Activated CD8-positive, alpha-beta T cell treated with anti-CD3 and anti-CD28 coated beads for 36 hours (primary cell): ENCODE measurements at regions not wholly inside any gene's neighbourhood (a gene's known extent, or its start where the extent isn't known, plus 50 kb on each side); places are given as distances from the start of the nearest gene placed in this dataset.
A peak's percentile ranks its signal among the peaks of the same experiment; 100 is the strongest.

Source experiments
- ATAC-seq: fragments of 200-7000 bp; cut with Tn5 transposase; one replicate; pipeline ENCODE4 v1.10.0; 2021; ENCODE audit warnings: mild to moderate bottlenecking, moderate library complexity
- CTCF ChIA-PET: fragments of 350-600 bp; sonication (Branson Sonifier 250); formaldehyde crosslinking; loops from one replicate; lab custom pipeline; 2021; ENCODE audit warnings: antibody characterized with exemption; lab: Charles Lee
- POLR2A ChIA-PET: fragments of 350-600 bp; sonication (Branson Sonifier 250); formaldehyde crosslinking; loops from one replicate; lab custom pipeline; 2021; ENCODE audit warnings: antibody characterized with exemption; lab: Charles Lee
- DNase-seq: peaks from one replicate; pipeline ENCODE4 v3.0.0-alpha.2; 2020
- H3K27ac Mint-ChIP-seq: one replicate; pipeline ENCODE4 v1.8.0; 2021; ENCODE audit warnings: mild to moderate bottlenecking, mixed read lengths
- H3K27me3 Mint-ChIP-seq: one replicate; pipeline ENCODE4 v1.8.0; 2021; ENCODE audit warnings: mixed read lengths
- H3K36me3 Mint-ChIP-seq: one replicate; pipeline ENCODE4 v1.8.0; 2021; ENCODE audit warnings: low read depth, mixed read lengths
- H3K4me1 Mint-ChIP-seq: one replicate; pipeline ENCODE4 v1.8.0; 2021; ENCODE audit warnings: low read depth, mixed read lengths
- H3K4me3 Mint-ChIP-seq: one replicate; pipeline ENCODE4 v1.8.0; 2021; ENCODE audit warnings: mild to moderate bottlenecking, moderate library complexity, mixed read lengths
- H3K9me3 Mint-ChIP-seq: one replicate; pipeline ENCODE4 v1.8.0; 2021; ENCODE audit warnings: mixed read lengths
- intact Hi-C: fragments of 100-400 bp; cut with micrococcal nuclease; formaldehyde crosslinking; loops from one replicate; pipeline ENCODE4 v1.10.0; 2022
- TF ChIP-seq, protein P1 (sequence below): fragments of 200-600 bp; IDR thresholded peaks from one replicate; pipeline ENCODE4 v1.8.0; 2022; ENCODE audit warnings: antibody characterized with exemption, mild to moderate bottlenecking

DNA sequence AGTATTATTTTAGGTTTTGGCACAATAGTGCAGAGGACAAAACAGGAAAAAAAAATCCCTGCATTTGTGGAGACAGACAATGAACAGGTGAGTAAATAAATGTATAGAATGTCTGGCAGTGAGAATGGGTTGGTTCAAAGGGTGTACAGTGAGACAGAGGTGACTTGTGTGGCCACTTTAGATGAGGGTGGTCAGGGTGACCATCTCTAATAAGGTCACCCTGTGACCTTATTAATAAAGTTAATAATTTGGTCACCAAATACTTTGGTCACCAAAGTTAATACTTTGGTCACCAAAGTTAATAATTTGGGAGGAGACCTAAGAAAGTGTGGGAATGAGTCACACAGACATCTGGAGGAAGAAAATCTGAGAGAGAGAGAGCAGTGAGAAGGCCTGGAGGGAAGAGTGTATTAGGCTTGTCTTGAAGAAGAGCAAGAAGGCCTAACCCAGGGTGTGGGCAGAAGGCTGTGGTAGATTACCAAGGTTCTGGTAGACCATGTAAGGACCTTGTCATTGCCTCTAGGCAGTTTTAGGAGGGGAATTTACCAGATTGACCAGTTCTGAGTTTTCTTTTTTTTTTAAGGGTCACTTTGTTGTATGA lies 1368.4 kb upstream of the CELF4 start:
- H3K36me3 Mint-ChIP-seq, result no peaks in the 10 kb centered on the region
- POLR2A ChIA-PET, result no interaction called here
- no peak for DNase-seq
- TF ChIP-seq, protein P1, sequence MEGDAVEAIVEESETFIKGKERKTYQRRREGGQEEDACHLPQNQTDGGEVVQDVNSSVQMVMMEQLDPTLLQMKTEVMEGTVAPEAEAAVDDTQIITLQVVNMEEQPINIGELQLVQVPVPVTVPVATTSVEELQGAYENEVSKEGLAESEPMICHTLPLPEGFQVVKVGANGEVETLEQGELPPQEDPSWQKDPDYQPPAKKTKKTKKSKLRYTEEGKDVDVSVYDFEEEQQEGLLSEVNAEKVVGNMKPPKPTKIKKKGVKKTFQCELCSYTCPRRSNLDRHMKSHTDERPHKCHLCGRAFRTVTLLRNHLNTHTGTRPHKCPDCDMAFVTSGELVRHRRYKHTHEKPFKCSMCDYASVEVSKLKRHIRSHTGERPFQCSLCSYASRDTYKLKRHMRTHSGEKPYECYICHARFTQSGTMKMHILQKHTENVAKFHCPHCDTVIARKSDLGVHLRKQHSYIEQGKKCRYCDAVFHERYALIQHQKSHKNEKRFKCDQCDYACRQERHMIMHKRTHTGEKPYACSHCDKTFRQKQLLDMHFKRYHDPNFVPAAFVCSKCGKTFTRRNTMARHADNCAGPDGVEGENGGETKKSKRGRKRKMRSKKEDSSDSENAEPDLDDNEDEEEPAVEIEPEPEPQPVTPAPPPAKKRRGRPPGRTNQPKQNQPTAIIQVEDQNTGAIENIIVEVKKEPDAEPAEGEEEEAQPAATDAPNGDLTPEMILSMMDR, result no peak
- no peak overlapping the region for H3K27ac Mint-ChIP-seq
- ATAC-seq, result no peak
- no peaks in the 10 kb centered on the region for H3K27me3 Mint-ChIP-seq
- no peak overlapping the region for H3K4me3 Mint-ChIP-seq
- CTCF ChIA-PET, result no interaction called here
- peaks cover 33% of the 10 kb centered on the region for H3K4me1 Mint-ChIP-seq
- no peaks in the 10 kb centered on the region for H3K9me3 Mint-ChIP-seq
- intact Hi-C loops, result no loop called here

DNA sequence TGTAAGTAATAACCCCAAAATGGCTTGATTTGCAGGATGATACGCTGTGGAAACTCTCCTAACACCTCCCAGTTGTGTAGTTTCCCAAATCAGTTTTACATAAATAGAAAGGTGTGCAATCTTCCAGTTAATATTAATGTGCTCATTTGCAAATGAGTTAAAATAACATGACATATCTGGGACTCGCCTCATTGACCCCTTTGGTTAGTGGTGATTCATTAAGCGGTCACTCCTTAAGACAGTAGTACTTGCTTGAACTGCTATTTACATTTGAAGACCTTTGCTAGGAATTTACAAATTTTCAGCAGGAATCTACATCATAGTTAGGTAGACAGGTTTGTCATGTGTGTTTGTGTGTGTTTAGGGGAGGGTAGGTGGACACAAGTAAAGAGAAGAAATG lies 1367.7 kb upstream of the CELF4 start:
- ChIA-PET POLR2A (no interaction called here), CTCF (no interaction called here)
- peaks cover 30% of the 10 kb centered on the region for H3K4me1 Mint-ChIP-seq
- no peak overlapping the region for H3K27ac Mint-ChIP-seq
- H3K36me3 Mint-ChIP-seq, result no peaks in the 10 kb centered on the region
- H3K9me3 Mint-ChIP-seq, result no peaks in the 10 kb centered on the region
- intact Hi-C loops, result no loop called here
- ATAC-seq (peak; percentile 27), DNase-seq (no peak)
- TF ChIP-seq, protein P1, result no peak
- H3K4me3 Mint-ChIP-seq, result no peak overlapping the region
- H3K27me3 Mint-ChIP-seq, result peaks cover 1% of the 10 kb centered on the region

DNA sequence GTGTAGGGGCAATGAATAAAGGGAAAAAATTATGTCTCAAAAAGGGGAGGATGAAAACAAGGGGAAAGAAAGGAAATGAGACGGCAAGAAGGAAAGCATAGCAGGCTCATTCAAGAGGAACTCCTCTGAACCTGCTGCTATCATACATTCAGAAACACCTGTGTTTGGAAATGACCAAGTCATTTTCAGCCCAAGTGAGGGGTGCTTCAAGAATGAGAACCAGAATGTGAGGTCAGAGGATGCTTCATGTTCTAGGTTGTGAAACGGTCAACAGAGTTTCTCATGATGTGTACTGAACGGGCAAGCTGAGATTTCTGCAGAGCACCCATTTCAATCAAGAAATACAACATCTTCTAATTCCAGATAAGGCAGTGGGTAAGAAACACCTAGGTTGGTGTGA lies 1367.2 kb upstream of the CELF4 start:
- CTCF ChIA-PET, result no interaction called here

DNA sequence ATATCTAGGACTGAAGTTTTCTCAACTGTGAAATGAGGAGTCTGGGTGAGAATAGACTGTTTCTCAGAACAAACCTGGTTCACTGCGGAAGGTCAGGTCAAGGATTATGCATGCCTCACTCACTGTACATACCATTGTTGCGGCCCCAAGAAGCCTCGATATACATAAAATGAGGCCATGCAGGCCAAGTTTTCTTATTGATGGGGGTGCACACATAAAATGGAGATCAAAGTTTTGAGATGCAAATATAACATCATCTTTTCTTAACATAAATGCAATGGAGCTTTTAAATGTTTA lies 1366.1 kb upstream of the CELF4 start:
- peaks cover 1% of the 10 kb centered on the region for H3K27me3 Mint-ChIP-seq
- TF ChIP-seq, protein P1, result no peak
- ChIA-PET POLR2A (no interaction called here), CTCF (no interaction called here)
- no peaks in the 10 kb centered on the region for H3K36me3 Mint-ChIP-seq
- intact Hi-C loops, result no loop called here
- no peak overlapping the region for H3K4me3 Mint-ChIP-seq
- DNase-seq (no peak), ATAC-seq (no peak)
- no peaks in the 10 kb centered on the region for H3K9me3 Mint-ChIP-seq
- no peak overlapping the region for H3K27ac Mint-ChIP-seq
- H3K4me1 Mint-ChIP-seq, result peaks cover 27% of the 10 kb centered on the region

More for the DNA sequence above, 1367.2 kb upstream of the CELF4 start:
- peaks cover 1% of the 10 kb centered on the region for H3K27me3 Mint-ChIP-seq
- intact Hi-C loops, result no loop called here
- no peaks in the 10 kb centered on the region for H3K36me3 Mint-ChIP-seq
- no peak for DNase-seq
- H3K4me1 Mint-ChIP-seq, result peaks cover 30% of the 10 kb centered on the region
- no peak overlapping the region for H3K27ac Mint-ChIP-seq
- no peak for ATAC-seq
- POLR2A ChIA-PET, result no interaction called here
- H3K4me3 Mint-ChIP-seq, result no peak overlapping the region
- no peaks in the 10 kb centered on the region for H3K9me3 Mint-ChIP-seq
- TF ChIP-seq, protein P1, result no peak

DNA sequence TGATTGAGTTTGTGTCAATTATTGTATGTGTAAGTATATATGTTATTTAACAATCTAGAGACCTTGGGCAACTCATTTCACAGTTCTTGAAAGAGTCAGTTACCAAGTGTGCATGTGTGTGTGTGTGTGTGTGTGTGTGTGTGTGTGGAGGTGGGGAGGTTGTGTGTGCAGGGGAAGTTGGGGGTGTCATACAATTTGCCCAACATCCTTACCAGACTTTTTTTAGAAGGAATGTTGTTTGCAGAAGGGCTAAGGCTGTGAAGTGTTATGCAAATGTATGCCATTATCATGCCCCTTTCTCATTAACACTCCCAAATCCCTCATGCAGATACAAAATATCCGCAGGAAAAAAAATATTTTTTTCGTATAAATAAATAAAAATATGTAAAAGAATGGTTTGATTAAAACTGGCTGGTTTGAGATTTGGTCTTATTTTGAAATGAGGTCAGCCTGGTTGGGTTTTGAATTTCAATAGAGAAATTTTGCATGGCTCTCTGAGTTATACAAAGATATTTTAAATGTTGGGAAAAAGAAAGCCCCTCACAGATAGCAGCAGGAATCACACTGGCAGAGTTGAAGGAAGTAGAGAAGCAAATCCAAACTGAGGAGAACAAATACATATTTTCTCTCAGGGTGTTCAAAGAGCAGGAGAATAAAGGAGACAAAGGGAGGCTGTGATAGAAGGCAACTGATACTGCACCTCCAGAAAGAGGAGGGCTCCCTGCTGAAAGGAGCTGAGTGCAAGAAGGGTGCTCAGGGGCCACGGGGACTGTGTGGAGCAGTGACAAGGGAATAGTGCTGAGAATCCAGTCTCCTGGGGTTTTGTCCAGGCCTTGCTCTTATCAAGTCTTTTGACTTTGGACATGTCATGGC lies 1365.5 kb upstream of the CELF4 start:
- TF ChIP-seq, protein P1, result no peak
- Mint-ChIP-seq H3K27ac (no peak overlapping the region), H3K9me3 (no peaks in the 10 kb centered on the region), H3K36me3 (no peaks in the 10 kb centered on the region), H3K4me3 (no peak overlapping the region), H3K27me3 (peaks cover 1% of the 10 kb centered on the region), H3K4me1 (peaks cover 27% of the 10 kb centered on the region)
- CTCF ChIA-PET, result no interaction called here
- intact Hi-C loops, result no loop called here
- ATAC-seq (no peak), DNase-seq (no peak)
- POLR2A ChIA-PET, result no interaction called here
